Prostate gland (tissue), 2 donors: ENCODE measurements at regions not wholly inside any gene's neighbourhood (a gene's known extent, or its start where the extent isn't known, plus 50 kb on each side); places are given as distances from the start of the nearest gene placed in this dataset.

Source experiments
- POLR2A ChIP-seq: fragments of 450-650 bp; IDR thresholded peaks from one replicate; pipeline ENCODE4 v1.6.1; 2016; ENCODE audit warnings: antibody characterized with exemption, mild to moderate bottlenecking
- TF ChIP-seq, protein P1 (sequence below), 4 experiments: fragments of 200-600 bp in 2 of 4; fragments of 450-650 bp in 2 of 4; sonication (generic) in 2 of 4; IDR thresholded peaks; 1 replicate in 3 of 4; 2 replicates in 1 of 4; pipeline ENCODE4 v1.5.1; 2016 to 2019; ENCODE audit warnings: antibody characterized with exemption in 4 of 4, mild to moderate bottlenecking in 2 of 4, moderate library complexity in 2 of 4

DNA sequence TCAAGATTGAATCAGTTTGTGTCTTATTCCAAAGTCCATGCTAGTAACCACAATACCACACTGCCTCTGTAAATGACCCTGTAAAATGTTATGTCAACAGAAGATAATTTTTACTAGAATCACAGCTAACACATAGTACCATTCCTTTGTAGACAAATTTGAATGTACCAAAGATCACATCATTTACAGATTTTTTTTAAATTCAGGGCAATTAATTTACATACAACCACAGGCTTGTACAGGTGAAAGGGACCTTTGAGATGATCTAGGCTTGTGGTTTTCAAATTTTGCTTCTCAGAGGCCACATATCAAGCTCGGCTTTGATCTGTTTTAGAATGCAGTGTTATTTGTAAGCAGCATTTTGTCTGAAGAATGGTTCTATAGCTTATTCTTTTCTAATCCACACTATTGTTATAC lies 63.8 kb upstream of the PPM1B start:
- TF ChIP-seq POLR2A, result no peak
- TF ChIP-seq, protein P1, sequence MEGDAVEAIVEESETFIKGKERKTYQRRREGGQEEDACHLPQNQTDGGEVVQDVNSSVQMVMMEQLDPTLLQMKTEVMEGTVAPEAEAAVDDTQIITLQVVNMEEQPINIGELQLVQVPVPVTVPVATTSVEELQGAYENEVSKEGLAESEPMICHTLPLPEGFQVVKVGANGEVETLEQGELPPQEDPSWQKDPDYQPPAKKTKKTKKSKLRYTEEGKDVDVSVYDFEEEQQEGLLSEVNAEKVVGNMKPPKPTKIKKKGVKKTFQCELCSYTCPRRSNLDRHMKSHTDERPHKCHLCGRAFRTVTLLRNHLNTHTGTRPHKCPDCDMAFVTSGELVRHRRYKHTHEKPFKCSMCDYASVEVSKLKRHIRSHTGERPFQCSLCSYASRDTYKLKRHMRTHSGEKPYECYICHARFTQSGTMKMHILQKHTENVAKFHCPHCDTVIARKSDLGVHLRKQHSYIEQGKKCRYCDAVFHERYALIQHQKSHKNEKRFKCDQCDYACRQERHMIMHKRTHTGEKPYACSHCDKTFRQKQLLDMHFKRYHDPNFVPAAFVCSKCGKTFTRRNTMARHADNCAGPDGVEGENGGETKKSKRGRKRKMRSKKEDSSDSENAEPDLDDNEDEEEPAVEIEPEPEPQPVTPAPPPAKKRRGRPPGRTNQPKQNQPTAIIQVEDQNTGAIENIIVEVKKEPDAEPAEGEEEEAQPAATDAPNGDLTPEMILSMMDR (IDR thresholded peaks at IDR 0.05), result no peak
